ENCODE measurements at regions not wholly inside any gene's neighbourhood (a gene's known extent, or its start where the extent isn't known, plus 50 kb on each side); places are given as distances from the start of the nearest gene placed in this dataset.
"Not testable (repeated sequence)": the region's sequence is repeated elsewhere in the genome, so short reads cannot be mapped to it uniquely, and the experiment has no call there.

GRCh38 chrX:125089761-125090445, 229.8 kb upstream of the TEX13C start:
- no peak for DNase-seq

GRCh38 chrX:125093852-125094251, 225.8 kb upstream of the TEX13C start:
- no peak for DNase-seq

- DNase-seq, result no peak
These were observed 224.8 kb upstream of the TEX13C start for GRCh38 chrX:125094901-125095300.

- no peak for DNase-seq
These were observed 223.2 kb upstream of the TEX13C start for GRCh38 chrX:125096469-125096868.

- no peak for DNase-seq
These were observed 222.8 kb upstream of the TEX13C start for GRCh38 chrX:125096870-125097269.

- no peak for DNase-seq
These were observed 217.5 kb upstream of the TEX13C start for GRCh38 chrX:125101971-125102755.

GRCh38 chrX:125103693-125104092, 216.0 kb upstream of the TEX13C start:
- no peak for DNase-seq

GRCh38 chrX:125108921-125109320, 210.8 kb upstream of the TEX13C start:
- no peak for DNase-seq

- no peak for DNase-seq
These were observed 188.5 kb upstream of the TEX13C start for GRCh38 chrX:125131164-125131563.

GRCh38 chrX:125132274-125132673, 187.4 kb upstream of the TEX13C start:
- DNase-seq, result peak; percentile 1

GRCh38 chrX:125137521-125137920, 182.2 kb upstream of the TEX13C start:
- DNase-seq, result no peak

GRCh38 chrX:125150231-125150630, 169.4 kb upstream of the TEX13C start:
- DNase-seq, result no peak

GRCh38 chrX:125151146-125151545, 168.5 kb upstream of the TEX13C start:
- DNase-seq, result no peak

- no peak for DNase-seq
These were observed 167.7 kb upstream of the TEX13C start for GRCh38 chrX:125152011-125152410.

GRCh38 chrX:125153621-125154020, 166.1 kb upstream of the TEX13C start:
- DNase-seq, result no peak

- DNase-seq, result not testable (repeated sequence)
These were observed 165.1 kb upstream of the TEX13C start for GRCh38 chrX:125154288-125155257.

- DNase-seq, result not testable (repeated sequence)
These were observed 164.2 kb upstream of the TEX13C start for GRCh38 chrX:125155296-125156033.

- no peak for DNase-seq
These were observed 149.2 kb upstream of the TEX13C start for GRCh38 chrX:125170459-125170858.

- no peak for DNase-seq
These were observed 147.1 kb upstream of the TEX13C start for GRCh38 chrX:125172531-125172930.

GRCh38 chrX:125175991-125176584, 143.6 kb upstream of the TEX13C start:
- DNase-seq, result no peak

- DNase-seq, result no peak
These were observed 125.8 kb upstream of the TEX13C start for GRCh38 chrX:125193921-125194320.

- no peak for DNase-seq
These were observed 121.1 kb upstream of the TEX13C start for GRCh38 chrX:125198546-125198945.

Data from inflammatory macrophage treated with lipopolysaccharide for 4 hours (primary cell).